Adipocyte (in vitro differentiated cells): ENCODE measurements at regions not wholly inside any gene's neighbourhood (a gene's known extent, or its start where the extent isn't known, plus 50 kb on each side); places are given as distances from the start of the nearest gene placed in this dataset.
"Not testable (repeated sequence)": the region's sequence is repeated elsewhere in the genome, so short reads cannot be mapped to it uniquely, and the experiment has no call there.

Experiments
- DNase-seq: peaks from one replicate; pipeline ENCODE4 v3.0.0-alpha.2; 2015; ENCODE audit warnings: low read depth
- H3K27me3 ChIP-seq: replicated peaks from 2 replicates; pipeline ENCODE4 v1.7.0; 2013; ENCODE audit warnings: mild to moderate bottlenecking, low read length, moderate library complexity; ENCODE audit not compliant: control insufficient read depth, insufficient read depth
- H3K36me3 ChIP-seq: 2 replicates; pipeline ENCODE4 v1.7.0; 2013; ENCODE audit warnings: low read length, mild to moderate bottlenecking, moderate library complexity; ENCODE audit not compliant: control insufficient read depth, insufficient read depth, severe bottlenecking
- H3K4me1 ChIP-seq: 2 replicates; pipeline ENCODE4 v1.7.0; 2013; ENCODE audit warnings: mild to moderate bottlenecking, low read length, moderate library complexity; ENCODE audit not compliant: control insufficient read depth, insufficient read depth
- H3K4me3 ChIP-seq: 2 replicates; pipeline ENCODE4 v1.7.0; 2013; ENCODE audit warnings: mild to moderate bottlenecking, low read length, moderate library complexity
- H3K9ac ChIP-seq: 2 replicates; pipeline ENCODE4 v1.7.0; 2013; ENCODE audit warnings: mild to moderate bottlenecking, low read length, moderate library complexity
- H3K9me3 ChIP-seq: 2 replicates; pipeline ENCODE4 v1.7.0; 2013; ENCODE audit warnings: mild to moderate bottlenecking, low read length, moderate library complexity; ENCODE audit not compliant: control insufficient read depth

DNA sequence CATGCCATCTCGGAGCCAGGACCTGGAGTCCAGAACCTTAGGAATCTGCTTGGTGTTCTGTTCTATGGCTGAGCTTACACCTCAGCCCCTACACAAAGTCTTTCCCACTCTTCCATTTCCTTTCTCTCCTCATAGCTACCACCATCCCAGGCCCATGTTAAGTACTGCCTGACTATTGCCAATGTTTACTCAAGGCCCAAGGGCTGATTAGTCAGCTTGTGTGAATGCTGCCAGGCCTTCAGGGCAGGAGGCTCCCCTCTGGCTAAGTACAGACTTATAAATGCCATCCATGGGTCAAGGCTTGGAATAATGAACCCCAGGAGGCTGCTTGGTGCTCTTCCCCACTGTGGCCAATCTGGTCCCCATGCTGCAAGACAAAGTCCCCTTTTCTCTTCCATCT, 411.6 kb upstream of the MAGEB18 start:
- Histone ChIP-seq H3K9me3 (no peaks in the 10 kb centered on the region), H3K27me3 (no peaks in the 10 kb centered on the region), H3K36me3 (no peaks in the 10 kb centered on the region), H3K4me1 (no peaks in the 10 kb centered on the region), H3K9ac (no peak overlapping the region), H3K4me3 (no peak overlapping the region)
- no peak for DNase-seq

DNA sequence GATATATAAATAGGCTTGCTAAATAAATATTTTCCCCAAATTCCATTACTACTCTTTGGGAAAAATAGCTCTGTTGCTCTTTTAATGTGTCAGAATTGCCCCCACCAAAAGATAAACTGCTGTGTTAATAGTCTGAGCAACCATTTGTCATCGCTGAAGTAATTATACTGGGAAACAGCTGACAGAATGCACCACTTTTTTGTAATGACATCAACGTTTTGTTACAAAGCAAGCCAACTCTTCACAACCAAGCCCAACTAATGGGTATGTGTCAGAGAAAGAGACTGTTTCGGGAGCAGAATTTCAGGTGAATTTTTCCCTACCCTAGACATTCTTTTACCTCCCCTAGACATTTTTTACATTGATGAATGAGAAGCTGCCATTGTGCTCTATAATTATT, 405.0 kb upstream of the MAGEB18 start:
- Histone ChIP-seq H3K4me3 (no peak overlapping the region), H3K9ac (no peak overlapping the region), H3K4me1 (no peaks in the 10 kb centered on the region), H3K27me3 (no peaks in the 10 kb centered on the region), H3K9me3 (no peaks in the 10 kb centered on the region), H3K36me3 (no peaks in the 10 kb centered on the region)
- no peak for DNase-seq

DNA sequence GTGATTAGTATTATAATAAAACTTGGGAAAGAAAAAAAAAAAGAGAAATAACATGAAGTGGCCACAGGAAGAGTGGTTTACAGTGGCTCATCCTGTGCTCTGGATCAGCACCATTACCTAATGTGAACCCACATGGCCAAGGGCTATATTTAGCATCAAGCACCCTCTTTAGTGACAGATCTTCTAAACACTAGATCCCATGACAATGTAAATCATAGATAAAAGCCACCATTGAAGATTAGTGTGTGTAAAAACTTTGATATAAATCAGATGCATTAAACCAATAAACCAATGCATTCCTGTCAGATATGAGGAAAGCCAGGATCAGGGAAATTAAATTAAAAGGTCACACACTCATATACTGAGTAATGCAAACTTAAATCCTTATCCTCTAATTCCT, 400.6 kb upstream of the MAGEB18 start:
- Histone ChIP-seq H3K27me3 (peaks cover 4% of the 10 kb centered on the region), H3K9me3 (no peaks in the 10 kb centered on the region), H3K9ac (no peak overlapping the region), H3K4me1 (no peaks in the 10 kb centered on the region), H3K36me3 (no peaks in the 10 kb centered on the region), H3K4me3 (no peak overlapping the region)
- no peak for DNase-seq

DNA sequence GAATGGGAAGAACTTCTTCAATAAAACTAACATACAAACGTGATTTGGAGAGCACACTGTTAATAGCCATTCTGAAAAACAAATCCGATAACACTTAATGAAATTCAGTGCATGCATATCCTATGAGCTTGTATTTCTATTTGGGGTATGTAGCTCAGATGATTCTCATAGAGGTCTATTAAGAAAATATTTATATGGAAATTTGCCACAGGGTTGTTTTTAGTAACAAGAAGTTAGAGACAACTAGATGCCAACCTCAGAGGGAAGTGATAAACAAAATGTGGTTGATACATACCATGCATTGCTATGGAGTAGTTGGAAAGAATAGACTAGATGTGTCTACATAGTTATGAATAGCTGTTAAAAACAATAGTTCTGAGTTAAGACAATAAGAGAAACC, 395.8 kb upstream of the MAGEB18 start:
- H3K4me1 ChIP-seq: no peaks in the 10 kb centered on the region
- H3K36me3 ChIP-seq: no peaks in the 10 kb centered on the region
- no peaks in the 10 kb centered on the region for H3K9me3 ChIP-seq
- peaks cover 4% of the 10 kb centered on the region for H3K27me3 ChIP-seq
- H3K4me3 ChIP-seq: no peak overlapping the region
- no peak overlapping the region for H3K9ac ChIP-seq
- DNase-seq: no peak

DNA sequence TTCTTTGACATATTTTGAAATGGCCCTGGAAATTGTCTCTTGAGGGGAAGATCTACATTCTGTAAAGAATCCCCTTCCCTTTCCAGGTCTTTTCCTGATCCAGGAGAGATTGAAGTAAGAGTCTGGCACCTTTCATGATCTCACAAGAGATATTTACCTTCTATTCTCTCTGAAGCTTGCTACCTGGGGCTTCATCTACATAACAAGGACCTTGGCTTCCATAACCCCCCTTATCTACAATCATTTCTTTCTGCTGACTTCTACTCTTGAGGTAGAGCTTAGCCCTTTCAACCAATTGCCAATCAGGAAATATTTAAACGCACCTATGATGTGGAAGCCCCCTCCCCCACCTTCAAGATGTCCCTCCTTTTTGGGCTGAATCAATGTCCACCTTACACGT, 383.7 kb upstream of the MAGEB18 start:
- H3K36me3 ChIP-seq: no peaks in the 10 kb centered on the region
- peaks cover 12% of the 10 kb centered on the region for H3K27me3 ChIP-seq
- DNase-seq: no peak
- H3K9ac ChIP-seq: no peak overlapping the region
- H3K4me1 ChIP-seq: no peaks in the 10 kb centered on the region
- no peaks in the 10 kb centered on the region for H3K9me3 ChIP-seq
- H3K4me3 ChIP-seq: no peak overlapping the region

DNA sequence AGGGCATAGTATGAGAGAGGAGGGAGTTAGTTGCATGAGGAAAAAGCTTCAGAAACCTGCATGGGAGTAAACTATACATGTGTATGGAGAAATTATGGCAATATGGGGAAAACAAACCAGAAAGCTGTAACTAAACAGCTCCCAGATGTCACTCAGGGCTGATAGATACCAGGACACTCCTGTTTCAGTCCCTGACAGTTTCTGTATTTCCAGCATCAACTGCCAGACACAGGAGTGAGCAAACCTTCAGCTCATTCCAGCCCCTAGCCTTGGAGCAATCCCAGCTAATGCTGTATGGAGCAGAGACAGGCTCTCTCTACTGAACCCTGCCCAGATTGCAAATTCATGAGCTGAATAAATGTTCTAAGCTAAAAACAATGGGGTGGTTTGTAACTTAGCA, 382.9 kb upstream of the MAGEB18 start:
- Histone ChIP-seq H3K27me3 (peaks cover 6% of the 10 kb centered on the region), H3K36me3 (no peaks in the 10 kb centered on the region), H3K9ac (no peak overlapping the region), H3K9me3 (no peaks in the 10 kb centered on the region), H3K4me3 (no peak overlapping the region), H3K4me1 (no peaks in the 10 kb centered on the region)
- no peak for DNase-seq

DNA sequence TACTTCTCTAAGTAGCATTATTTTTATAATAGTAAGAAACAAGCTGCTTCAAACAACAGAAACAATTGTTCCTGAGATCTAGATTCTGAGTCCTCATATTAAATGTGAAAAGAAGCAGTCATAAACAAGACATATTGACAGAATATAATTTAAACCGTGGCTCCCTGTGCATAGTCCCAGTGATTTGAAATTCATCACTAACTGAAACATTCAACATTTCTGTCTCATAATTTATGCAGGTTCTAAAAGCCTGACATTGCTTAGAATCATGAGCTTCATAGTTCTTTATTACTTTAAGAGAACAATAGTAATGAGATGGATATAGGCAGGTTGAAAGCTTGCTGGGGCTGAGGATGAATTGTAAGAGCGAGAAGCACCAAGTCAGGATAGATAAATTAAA, 375.5 kb upstream of the MAGEB18 start:
- no peak for DNase-seq
- H3K9me3 ChIP-seq: no peaks in the 10 kb centered on the region
- H3K27me3 ChIP-seq: peaks cover 4% of the 10 kb centered on the region
- no peaks in the 10 kb centered on the region for H3K36me3 ChIP-seq
- H3K9ac ChIP-seq: no peak overlapping the region
- H3K4me3 ChIP-seq: no peak overlapping the region
- H3K4me1 ChIP-seq: no peaks in the 10 kb centered on the region

DNA sequence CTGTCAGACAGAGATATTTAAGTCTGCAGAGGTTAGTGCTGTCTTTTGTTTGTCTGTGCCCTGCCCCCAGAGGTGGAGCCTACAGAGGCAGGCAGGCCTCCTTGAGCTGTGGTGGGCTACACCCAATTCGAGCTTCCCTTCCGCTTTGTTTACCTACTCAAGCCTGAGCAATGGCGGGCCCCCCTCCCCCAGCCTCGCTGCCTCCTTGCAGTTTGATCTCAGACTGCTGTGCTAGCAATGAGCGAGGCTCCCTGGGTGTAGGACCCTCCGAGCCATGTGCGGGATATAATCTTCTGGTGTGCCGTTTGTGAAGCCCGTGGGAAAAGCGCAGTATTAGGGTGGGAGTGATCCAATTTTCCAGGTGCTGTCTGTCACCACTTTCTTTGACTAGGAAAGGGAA, 366.3 kb upstream of the MAGEB18 start:
- H3K9ac ChIP-seq, H3K9me3 ChIP-seq, H3K36me3 ChIP-seq, H3K27me3 ChIP-seq, DNase-seq, H3K4me1 ChIP-seq, H3K4me3 ChIP-seq: not testable (repeated sequence)

DNA sequence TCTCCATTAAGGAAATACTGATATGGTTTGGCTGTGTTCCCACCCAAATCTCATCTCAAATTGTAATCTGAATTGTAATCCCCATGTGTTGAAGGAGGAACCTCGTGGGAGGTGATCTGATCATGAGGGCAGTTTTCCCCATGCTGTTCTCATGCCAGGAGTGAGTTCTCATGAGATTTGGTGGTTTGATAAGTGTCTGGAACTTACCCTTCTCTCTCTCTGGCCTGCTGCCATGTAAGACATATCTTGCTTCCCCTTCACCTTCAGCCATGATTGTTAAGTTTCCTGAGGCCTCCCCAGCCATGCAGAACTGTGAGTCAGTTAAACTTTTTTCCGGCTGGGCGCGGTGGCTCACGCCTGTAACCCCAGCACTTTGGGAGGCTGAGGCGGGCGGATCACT, 340.3 kb upstream of the MAGEB18 start:
- not testable (repeated sequence) for H3K27me3 ChIP-seq, H3K4me1 ChIP-seq, DNase-seq, H3K4me3 ChIP-seq, H3K9me3 ChIP-seq, H3K9ac ChIP-seq, H3K36me3 ChIP-seq

DNA sequence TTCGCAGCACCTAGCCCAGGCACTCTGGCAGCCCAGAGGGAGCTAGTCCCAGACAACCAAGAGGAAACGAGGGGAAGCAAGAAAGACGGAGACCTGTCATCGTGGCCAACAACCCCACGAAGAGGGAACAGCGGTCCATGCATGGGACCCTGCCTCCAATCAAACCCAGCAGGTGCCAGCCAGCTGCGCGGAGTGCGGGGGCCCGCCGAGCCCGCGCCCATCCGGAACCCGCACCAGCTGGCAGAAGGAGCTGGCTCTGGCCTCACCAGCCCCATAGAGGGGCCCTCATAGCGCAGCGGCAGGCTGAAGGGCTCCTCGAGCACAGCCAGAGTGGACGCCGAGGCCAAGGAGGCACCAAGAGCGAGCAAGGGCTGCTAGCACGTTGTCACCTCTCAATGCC, 332.4 kb upstream of the MAGEB18 start:
- H3K4me1 ChIP-seq: no peaks in the 10 kb centered on the region
- H3K27me3 ChIP-seq: no peaks in the 10 kb centered on the region
- no peaks in the 10 kb centered on the region for H3K9me3 ChIP-seq
- H3K36me3 ChIP-seq: no peaks in the 10 kb centered on the region
- no peak for DNase-seq
- H3K4me3 ChIP-seq: no peak overlapping the region
- no peak overlapping the region for H3K9ac ChIP-seq

DNA sequence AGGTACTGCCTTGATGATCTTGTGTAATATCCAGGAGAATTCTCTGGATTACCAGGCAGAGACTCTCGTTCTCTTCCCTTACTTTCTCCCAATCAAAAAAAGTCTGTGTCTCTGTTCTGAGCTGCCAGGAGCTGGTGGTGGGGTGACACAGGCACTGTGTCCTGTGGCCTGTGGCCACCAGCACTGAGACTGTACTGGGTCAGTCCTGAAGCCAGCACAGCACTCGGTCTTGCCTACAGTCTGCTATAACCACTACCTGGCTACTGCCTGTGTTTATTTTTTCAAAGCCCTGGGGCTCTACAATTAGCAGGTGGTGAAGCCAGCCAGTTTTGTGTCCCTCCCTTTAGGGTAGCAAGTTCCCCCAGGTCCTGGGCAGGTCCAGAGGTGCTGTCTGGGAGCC, 331.1 kb upstream of the MAGEB18 start:
- no peak for DNase-seq
- H3K4me3 ChIP-seq: no peak overlapping the region

DNA sequence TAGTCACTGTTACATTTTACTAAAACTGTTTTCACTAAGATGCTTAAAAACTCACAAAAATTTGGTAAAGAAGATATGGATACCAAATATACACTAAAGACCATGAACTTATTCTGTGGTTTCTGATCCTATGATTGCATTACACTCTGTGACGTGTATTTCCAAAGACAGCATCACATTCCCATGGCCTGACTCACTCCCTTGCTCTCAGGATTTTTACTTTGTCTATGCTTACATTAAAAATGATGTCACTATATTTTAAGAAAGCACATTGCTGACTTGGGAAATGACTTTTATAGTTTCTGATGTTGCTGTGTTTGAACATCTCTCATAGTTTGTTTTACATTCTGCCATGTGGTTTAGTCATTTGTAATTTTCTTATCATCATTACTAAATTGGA, 327.9 kb upstream of the MAGEB18 start:
- Histone ChIP-seq H3K9me3 (no peaks in the 10 kb centered on the region), H3K4me3 (no peak overlapping the region), H3K9ac (no peak overlapping the region), H3K36me3 (no peaks in the 10 kb centered on the region), H3K27me3 (peaks cover 5% of the 10 kb centered on the region), H3K4me1 (no peaks in the 10 kb centered on the region)
- no peak for DNase-seq

More for the DNA sequence above, 331.1 kb upstream of the MAGEB18 start:
- H3K9me3 ChIP-seq: no peaks in the 10 kb centered on the region
- H3K4me1 ChIP-seq: no peaks in the 10 kb centered on the region
- H3K27me3 ChIP-seq: no peaks in the 10 kb centered on the region
- H3K36me3 ChIP-seq: no peaks in the 10 kb centered on the region
- H3K9ac ChIP-seq: no peak overlapping the region
